IPS-18c (cell line): ENCODE measurements at regions not wholly inside any gene's neighbourhood (a gene's known extent, or its start where the extent isn't known, plus 50 kb on each side); places are given as distances from the start of the nearest gene placed in this dataset.

Source experiments
- H3K4me3 ChIP-seq: 2 replicates; pipeline ENCODE4 v1.7.0; 2013; ENCODE audit warnings: low read depth, mild to moderate bottlenecking, low read length, moderate library complexity; ENCODE audit not compliant: insufficient read depth
- H3K9me3 ChIP-seq: one replicate; pipeline ENCODE4 v1.6.1; 2013; ENCODE audit warnings: mild to moderate bottlenecking, low read length, moderate library complexity; ENCODE audit not compliant: control insufficient read depth, insufficient read depth

DNA sequence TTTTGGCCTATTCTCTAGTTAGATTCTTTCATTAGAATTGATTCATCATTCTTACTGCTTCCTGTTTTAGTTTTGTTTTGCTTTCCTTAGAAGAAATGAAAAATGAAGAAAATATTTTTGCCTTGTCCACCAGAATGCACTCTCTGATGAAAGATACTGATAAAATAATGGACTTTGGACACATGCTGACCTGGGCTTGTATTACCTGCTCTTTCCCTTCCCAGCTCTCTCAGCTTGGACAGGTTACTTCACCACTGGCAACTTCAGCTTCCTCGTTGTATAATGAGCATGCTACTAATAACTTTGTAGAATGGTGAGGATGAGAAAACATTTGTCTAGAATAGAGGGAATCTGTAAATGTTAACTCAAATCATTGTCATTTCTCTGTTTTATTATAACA, 1468.1 kb upstream of the WWC1 start:
- no peaks in the 10 kb centered on the region for H3K9me3 ChIP-seq
- no peak overlapping the region for H3K4me3 ChIP-seq

DNA sequence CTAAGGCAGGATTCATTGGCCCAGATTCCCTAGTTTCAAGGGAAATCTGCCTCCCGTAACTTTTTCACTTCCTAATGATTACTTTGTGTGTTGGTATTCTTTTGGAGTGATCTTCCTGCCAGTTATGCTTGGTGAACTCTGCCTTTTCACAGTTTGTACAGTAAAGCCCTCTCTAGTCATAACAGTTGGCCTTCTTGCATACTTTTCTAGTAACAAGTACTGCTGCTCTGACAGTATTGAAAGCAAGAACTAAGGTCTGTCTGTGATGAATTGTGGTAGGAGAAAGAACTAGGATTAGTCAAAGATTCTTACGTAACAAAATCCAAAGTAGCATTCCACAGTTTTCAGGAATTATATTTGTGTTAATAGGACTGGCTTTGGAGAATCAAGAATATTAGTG, 1457.2 kb upstream of the WWC1 start:
- Histone ChIP-seq H3K4me3 (no peak overlapping the region), H3K9me3 (no peaks in the 10 kb centered on the region)

DNA sequence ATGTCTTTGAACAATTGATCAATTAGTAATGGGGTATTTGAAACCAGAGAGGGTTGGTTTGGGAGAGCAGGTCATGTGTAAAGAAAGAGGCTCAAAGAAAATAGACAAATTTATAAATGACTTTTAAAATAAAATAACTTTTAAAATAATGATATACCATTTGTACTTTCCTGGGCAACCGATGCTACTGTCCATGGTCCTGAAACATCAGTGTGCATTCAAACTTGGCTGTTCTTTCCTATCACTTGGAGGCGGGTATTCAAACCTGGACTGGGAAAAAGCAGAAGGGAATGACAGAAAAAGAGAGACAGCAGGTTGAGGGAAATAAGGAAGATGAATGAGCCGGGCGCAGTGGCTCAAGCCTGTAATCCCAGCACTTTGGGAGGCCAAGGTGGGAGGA, 1446.4 kb upstream of the WWC1 start:
- H3K4me3 ChIP-seq = no peak overlapping the region
- H3K9me3 ChIP-seq = no peaks in the 10 kb centered on the region

DNA sequence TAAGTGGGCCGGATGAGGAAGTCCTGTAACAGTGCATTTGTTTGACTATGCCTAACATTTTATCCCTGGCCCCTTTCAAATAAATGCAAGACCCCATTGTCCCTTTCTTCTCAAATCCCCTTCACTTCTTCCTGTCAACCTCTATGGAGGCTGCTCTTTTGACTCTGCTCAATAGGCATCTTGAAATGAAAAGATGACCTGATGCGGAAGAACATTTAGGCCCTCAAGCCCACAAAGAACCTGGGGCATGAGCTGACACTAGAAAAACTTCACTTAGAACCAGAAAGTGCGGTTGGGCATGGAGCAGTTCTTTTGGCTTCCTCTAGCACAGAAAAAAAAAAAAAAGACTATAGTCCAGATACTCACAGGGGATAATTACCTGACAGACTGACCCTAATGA, 1434.7 kb upstream of the WWC1 start:
- no peaks in the 10 kb centered on the region for H3K9me3 ChIP-seq

DNA sequence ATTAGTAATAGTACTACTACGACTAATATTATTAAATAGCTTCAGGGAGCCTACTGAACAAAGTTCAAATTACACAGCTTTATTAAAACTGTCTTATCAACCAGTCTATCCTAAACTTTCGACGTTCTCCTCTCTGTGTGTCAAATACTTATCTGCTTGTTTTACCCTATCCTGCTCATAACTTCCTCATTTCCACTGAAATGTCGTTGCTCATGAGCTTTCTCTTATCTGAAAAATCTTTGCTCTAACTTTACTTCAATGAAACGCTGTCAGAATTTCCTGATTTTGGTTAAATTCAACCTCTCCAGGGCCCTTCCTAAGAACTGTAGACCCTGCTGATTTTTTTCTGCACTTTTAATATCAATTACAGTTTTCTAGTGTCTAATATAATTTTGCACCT, 1431.0 kb upstream of the WWC1 start:
- no peak overlapping the region for H3K4me3 ChIP-seq
- no peaks in the 10 kb centered on the region for H3K9me3 ChIP-seq

More for the DNA sequence above, 1434.7 kb upstream of the WWC1 start:
- H3K4me3 ChIP-seq = no peak overlapping the region

DNA sequence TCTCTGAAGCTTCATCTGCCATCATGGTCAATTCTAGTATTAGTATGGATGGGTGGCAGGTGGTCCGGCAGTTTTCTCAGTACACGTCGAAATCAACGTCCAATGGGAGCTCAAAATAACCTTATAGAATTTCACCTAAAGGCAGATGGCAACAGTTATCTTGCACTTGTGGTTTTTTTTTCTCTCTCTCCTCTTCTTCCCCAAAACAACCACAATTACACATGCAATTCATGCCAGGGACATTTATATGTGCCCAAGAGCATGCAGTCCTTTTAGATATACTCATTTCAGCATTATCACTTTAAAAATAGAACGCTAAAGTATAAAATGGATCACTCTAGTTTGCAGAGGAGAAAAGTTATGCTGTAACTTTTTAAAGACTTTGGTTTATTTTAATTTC, 1428.9 kb upstream of the WWC1 start:
- Histone ChIP-seq H3K4me3 (no peak overlapping the region), H3K9me3 (no peaks in the 10 kb centered on the region)

DNA sequence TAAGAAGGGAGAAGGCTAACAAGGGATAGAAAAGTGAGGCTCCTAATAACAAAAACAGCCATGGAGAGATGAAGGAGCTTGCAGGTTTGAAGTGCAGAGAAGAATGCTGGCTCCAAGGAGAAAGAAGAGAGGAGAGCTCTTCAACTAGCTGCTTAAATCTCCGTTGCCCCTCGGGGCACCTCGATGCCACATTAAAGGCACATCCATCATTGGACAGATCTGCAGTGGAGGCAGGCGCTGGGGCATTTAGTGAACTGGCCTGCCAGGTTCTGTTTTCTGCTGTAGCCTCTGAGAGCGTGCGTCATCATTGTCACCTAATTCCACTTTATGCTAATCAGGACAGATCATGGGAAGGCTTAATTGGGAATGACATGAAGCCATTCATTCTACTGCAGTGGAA, 1426.2 kb upstream of the WWC1 start:
- H3K4me3 ChIP-seq = no peak overlapping the region
- H3K9me3 ChIP-seq = no peaks in the 10 kb centered on the region

DNA sequence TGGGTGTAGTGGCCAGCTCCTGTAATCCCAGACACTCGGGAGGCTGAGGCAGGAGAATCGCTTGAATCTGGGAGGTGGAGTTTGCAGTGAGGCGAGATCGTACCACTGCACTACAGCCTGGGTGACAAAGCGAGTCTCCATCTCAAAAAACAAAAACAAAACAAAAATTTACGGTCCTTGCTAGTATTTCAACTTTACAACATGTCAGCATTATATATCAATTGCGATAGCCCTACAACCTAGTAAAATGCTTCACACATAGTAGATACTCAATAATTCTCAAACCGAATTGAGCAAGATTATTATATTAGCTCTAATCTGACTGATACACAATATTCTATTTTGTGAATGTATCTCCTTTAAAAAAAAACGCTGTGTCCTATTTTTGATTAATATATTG, 1411.0 kb upstream of the WWC1 start:
- no peak overlapping the region for H3K4me3 ChIP-seq
- H3K9me3 ChIP-seq = no peaks in the 10 kb centered on the region

DNA sequence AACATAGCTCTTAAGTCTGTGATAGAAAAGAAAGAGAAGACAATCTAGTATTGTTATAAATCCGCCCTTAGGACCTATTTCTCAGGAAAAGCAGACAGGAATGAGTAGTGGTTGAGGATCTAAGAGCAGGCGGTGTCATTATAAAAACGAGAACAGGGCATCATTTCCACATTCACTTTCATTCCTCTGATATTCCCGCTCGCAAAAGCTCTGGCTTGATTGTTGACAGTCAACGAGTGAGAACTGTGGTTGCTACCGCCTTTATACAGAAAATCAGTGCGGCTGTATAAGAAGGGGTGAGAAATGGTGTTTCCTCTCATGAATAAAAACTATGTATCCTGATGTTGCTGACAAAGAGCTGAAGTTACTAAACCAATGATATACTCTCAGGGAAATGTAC, 1409.6 kb upstream of the WWC1 start:
- no peaks in the 10 kb centered on the region for H3K9me3 ChIP-seq
- H3K4me3 ChIP-seq = no peak overlapping the region

DNA sequence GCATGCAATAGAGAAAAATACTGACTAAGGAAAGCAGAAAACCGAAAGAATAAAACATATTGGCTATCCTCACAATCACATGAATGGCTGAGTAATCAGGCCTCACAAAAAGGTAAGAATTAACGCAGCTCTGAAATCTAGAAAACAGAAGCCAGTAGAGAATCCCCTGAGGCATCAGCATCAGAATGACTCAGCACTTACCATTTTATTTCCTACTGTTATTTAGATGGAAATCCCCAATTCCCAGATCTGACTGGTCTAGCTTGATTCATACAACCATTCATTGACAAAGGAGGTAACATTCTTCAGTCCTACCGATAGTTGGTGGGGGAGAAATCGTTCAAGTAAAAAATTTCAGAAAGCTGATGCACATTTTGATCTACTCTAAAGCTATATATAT, 1408.4 kb upstream of the WWC1 start:
- Histone ChIP-seq H3K4me3 (no peak overlapping the region), H3K9me3 (no peaks in the 10 kb centered on the region)

DNA sequence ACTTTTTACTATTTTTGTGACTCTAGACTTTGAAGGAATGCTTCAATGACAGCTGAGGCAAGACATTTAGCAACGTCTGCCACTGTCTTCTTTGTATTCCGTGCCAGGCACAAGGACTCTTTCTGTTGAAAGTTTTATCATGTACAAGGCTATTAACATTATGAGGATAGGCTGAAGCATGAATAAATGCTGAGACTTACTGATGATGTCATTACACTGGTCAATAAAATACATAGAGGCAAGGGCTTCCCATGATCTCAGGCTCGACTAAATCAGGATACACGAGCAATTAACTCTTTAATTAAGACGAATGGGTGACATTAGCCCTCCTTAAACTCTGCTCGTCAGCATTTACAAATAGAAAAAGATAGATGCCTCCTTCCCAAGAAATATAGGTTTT, 1393.3 kb upstream of the WWC1 start:
- Histone ChIP-seq H3K4me3 (no peak overlapping the region), H3K9me3 (no peaks in the 10 kb centered on the region)

DNA sequence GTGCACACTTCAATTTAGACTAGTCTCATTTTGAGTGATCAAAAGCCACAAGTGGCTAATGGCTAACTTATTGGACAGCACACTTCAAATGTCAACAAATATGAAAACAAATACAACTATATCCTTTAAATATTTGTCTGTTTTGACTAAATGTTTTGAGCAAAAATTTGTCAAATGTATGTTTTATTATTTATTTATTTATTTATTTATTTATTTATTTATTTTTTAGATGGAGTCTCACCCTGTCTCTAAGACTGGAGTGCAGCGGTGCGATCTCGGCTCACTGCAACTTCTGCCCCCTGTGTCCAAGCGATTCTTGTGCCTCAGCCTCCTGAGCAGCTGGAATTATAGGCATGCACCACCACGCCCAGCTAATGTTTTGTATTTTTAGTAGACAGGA, 1392.1 kb upstream of the WWC1 start:
- Histone ChIP-seq H3K9me3 (no peaks in the 10 kb centered on the region), H3K4me3 (no peak overlapping the region)

DNA sequence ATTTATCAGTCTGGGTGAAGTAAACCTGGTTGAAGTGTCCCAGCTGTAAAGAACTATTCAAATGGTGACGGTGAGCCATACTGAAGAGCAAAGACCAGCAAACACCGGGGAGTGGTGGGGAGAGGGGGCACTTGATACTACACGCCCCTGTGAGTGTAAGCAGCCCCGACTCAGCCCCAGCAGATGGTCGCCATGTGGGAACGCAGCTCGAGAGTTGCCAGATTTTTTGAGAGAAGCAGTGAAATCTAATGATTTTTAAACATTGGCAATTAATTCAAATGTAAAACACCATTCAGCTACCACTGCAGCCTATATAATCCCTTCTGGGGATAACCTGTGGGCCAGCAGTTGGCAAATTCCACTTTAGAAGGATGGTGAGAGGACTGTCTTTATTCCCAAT, 1386.9 kb upstream of the WWC1 start:
- no peaks in the 10 kb centered on the region for H3K9me3 ChIP-seq

DNA sequence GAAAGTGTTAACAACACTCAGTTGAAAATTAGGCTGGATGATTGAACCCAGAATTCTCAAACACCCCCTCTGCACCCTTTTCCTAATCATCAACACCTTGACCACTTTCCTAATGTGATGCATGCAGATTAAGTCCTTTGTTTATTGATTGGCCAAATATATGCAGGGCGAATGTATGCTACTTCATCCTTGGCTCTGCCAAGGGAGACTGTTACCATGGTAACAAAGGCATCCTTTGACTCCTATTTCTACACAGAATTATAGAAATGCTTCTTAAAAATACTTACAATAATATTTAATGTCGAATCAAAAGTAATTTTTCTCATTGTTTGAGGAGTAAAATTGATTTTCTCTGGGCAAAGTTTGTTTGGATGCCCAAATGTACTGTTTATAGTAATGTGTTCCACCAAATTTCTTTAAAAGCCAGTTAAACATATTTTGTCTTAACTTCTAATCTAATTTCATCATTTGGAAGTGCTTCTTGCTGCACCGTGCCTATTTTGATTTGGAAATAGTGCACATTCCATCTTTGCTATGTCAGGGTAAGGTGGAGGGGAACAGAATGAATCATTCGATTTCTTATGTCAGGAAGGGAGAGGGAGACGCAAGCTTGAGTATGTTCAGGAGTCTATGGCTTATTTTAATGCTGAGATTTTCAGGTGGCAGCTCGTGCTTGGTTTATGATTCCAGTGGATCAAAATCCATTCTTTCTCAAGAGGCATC, 1384.3 kb upstream of the WWC1 start:
- Histone ChIP-seq H3K9me3 (no peaks in the 10 kb centered on the region), H3K4me3 (no peak overlapping the region)

More for the DNA sequence above, 1386.9 kb upstream of the WWC1 start:
- no peak overlapping the region for H3K4me3 ChIP-seq

DNA sequence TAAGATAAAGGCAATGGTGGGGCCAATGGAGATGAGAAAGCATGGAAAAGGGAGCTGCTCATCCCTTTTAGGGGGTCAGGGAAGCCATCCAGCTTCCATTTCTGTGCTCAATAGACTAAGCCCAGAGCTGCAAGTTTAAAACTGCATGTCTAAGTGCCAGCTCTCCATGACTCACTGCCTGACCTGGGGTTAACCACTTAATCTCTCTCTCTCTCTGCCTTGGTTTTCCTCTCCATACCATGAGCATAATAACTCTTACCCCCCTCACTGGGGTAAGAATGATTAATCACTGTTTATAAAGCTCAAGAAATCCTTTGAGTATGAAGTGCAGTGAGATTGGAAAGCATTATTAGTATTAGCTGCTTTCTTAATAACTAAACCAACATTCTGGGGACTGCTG, 1382.4 kb upstream of the WWC1 start:
- H3K4me3 ChIP-seq = no peak overlapping the region
- no peaks in the 10 kb centered on the region for H3K9me3 ChIP-seq

DNA sequence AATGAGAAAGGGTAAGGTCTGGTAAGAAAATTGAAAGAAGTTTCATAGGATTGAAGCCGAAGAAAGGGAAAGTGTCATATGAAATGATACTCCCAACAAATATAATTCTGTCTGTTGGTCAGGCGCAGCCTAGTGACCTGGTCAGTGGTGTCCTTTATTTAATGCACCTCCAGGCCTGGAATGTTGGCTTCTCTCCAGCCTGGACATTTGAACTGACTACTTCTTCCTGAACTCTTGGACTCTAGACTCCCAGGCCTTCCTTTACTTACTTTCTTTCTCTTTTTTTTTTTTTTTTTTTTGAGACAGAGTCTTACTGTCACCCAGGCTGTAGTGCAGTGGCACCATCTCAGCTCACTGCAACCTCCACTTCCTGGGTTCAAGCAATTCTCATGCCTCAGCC, 1381.5 kb upstream of the WWC1 start:
- H3K9me3 ChIP-seq = no peaks in the 10 kb centered on the region
- no peak overlapping the region for H3K4me3 ChIP-seq

DNA sequence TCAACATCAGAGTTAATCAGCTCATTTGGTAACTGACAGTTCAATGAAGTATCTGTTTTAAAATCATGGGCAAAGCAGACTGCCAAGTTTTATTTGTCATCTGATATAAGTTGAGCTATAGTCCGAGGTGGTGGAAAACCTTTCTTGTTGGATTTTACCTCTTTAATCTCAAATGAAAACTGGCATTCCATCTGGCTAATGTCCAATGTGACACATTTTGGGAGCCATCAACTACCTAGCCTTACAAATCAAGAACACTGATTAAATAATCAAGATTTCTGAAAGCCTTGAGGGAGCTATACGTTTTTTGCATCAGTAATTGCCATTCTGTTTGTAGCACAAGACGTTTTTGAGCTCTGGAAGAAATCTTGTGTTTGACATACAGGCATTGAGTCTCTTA, 1380.5 kb upstream of the WWC1 start:
- Histone ChIP-seq H3K9me3 (no peaks in the 10 kb centered on the region), H3K4me3 (no peak overlapping the region)

DNA sequence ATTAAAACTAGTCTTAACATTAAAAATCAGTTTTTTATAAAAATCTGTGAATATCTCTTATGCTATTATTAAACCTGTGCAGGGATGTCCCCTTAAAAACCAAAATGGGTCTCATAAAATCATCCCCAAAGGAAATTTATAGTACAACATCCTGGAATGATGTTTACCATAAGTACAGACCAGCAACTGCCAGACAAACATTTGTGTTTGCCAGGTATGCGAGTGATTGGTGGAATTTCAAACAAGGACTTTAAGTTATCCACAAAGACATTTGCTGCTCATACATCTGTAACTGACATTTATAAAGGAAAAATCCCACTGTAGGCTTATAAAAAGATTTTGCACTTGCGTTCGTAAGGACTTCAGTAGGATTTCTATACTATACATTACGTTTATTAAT, 1375.4 kb upstream of the WWC1 start:
- Histone ChIP-seq H3K9me3 (no peaks in the 10 kb centered on the region), H3K4me3 (no peak overlapping the region)

DNA sequence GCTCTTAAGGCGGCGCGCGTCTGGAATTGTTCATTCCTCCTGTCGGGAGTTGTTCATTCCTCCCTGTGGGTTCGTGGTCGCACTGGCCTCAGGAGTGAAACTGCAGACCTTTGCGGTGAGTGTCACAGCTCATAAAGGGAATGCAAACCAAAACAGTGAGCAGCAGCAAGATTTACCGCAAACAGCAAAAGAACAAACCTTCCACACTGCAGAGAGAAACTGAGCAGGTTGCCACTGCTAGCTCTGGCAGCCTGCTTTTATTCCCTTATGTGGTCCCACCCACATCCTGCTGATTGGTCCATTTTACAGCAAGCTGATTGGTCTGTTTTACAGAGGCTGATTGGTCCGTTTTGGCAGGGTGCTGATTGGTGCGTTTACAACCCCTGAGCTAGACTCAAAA, 1365.3 kb upstream of the WWC1 start:
- H3K4me3 ChIP-seq = no peak overlapping the region
- no peaks in the 10 kb centered on the region for H3K9me3 ChIP-seq
